NCI-H187 treated with DMSO at 0.1 percent for 48 hours (cell line): ENCODE measurements at regions not wholly inside any gene's neighbourhood (a gene's known extent, or its start where the extent isn't known, plus 50 kb on each side); places are given as distances from the start of the nearest gene placed in this dataset.

Experiments
- DNase-seq: peaks from one replicate; lab custom pipeline; 2025; lab: John Stamatoyannopoulos, UW

DNA sequence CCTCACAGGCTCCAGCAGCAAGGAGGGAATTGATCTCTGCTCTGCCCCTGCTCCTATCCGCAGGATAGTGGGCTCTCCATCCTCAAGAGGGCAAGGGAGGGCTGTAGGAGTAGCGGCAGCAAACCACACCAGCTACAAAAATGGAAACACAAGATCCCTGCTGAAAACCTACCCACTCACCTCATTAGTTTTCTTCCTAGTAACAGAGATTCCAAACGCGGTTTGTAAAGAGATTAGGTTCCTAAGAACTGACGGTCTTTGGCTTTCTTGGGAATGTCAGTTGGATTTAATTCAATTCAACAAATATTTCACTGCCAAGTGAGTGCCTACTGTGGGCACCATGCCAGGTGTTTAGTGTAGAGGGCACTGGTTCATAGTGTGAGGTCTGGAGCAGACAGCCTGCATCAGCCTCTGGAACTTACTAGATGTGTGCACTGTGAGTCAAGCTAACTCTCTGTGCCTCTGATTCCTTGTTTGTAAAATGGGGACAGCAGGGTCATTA, 84.7 kb downstream of the MRPL46 start:
- DNase-seq, result no peak

DNA sequence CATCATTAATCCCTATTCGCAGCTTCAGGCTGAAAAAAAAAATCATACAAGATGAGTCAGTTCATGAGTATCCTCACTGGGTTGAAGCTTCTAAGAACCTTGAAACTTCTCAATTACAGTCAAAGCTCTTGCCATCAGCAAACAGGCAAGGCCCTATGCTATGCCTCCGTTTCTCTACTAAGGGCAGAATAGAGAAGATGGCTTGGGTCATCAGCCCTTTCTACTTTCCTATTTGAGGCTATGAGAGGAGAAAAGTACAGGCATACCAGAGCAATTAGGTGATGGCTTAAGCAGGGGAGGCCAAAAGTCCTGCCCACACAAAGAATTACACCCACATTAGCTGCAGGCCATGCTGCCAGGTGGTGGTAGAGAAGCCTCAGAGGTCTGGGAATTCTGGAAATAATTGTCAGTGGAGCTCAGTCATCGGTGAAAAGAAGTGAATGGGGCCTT, 89.0 kb downstream of the MRPL46 start:
- no peak for DNase-seq

DNA sequence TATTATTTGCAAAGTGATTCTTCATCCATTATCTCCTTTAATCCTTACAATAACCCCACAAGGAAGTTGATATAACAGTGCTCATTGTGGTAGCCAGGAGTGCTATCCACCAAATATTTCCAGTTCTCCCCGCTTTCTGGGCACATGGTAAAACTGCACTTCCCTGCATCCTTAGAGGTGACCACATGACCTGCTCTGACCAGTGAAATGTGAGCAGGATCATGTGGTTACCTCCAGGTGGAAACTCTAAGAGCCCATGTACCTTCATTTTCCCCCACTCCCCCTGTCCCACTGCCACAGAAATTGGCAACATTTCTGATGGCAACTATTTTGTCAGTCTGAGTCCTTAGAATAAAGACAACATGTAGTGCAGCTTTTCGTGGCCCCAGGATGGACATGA, 89.7 kb downstream of the MRPL46 start:
- no peak for DNase-seq

DNA sequence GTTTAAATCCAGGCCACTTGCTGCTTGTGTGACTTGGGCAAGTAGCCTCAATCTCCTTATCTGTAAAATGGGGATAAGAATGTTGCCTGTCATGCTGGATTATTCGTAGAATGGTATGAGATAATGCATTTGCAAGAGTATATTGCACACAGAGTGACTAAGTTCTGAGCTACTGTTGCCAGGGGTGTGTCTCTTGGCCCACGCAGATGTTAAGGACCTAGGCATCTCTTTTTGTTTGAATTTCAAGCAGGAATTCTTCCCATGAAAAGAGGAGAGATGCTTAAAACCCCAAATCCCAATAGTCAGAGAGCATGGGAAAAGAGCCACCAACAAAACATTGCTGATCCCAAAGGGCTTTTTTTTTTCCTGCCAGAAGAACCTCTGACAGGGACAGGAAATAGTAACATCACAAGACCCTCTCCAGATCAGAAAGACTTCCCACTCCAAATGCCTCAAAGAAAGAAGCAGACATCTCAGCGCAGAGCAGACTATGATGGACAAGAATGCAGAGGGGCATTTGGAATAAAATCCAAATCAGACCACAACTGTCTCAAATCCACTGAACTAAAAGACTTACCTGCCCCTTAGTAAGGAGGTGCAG, 90.5 kb downstream of the MRPL46 start:
- DNase-seq, result no peak

DNA sequence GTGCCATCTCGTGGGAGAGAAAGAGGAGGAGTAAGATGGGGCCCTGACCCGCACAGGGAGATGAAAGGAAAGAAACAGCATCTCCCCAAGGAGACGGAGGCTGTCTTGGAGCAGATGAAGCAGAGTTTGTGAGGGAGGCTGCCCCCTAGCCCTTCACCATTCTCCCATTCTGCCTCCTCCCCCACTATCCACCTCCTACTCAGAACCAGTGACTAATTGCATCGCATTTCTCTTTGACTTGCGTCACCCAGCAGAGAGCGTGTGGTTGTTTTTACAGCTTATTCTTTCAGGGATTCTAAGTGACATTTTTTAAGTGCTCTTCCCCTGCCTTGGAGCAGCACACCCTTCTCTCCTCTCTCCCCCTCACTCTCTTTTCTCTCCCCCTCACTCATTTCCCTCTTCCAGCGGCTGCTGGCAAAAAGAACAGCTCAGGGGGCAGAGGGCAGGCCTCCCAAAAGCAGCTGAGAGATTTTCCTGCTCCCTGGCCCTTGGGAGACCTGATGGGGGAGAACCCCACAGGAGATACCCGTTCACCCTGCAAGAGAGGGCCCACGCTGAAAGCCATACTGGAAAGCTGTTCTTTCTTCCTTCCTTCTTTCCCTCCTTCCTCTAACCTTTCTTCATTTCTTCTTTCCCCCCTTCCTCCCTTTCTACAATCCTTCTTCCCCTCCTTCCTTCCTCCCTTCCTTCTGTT, 91.8 kb downstream of the MRPL46 start:
- no peak for DNase-seq

DNA sequence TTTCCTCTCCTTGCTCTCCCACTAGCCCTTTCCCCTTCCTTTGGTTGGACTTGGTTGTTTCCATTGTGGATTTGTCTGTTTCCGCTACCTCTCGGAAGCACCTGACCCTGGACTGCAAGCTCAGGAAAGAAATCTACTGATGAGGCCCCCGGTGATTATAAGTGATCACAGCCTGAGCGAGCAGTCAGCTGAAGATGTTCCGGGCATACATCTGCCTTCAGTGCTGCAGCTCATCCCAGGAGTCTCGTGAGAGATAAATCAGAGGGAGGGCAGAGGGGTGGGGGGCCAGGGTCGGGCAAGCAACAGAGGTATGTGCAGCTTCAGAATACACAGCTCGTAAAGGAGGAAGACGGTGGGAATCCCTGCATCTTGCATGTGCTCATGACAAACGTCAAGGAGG, 102.1 kb downstream of the MRPL46 start:
- no peak for DNase-seq

DNA sequence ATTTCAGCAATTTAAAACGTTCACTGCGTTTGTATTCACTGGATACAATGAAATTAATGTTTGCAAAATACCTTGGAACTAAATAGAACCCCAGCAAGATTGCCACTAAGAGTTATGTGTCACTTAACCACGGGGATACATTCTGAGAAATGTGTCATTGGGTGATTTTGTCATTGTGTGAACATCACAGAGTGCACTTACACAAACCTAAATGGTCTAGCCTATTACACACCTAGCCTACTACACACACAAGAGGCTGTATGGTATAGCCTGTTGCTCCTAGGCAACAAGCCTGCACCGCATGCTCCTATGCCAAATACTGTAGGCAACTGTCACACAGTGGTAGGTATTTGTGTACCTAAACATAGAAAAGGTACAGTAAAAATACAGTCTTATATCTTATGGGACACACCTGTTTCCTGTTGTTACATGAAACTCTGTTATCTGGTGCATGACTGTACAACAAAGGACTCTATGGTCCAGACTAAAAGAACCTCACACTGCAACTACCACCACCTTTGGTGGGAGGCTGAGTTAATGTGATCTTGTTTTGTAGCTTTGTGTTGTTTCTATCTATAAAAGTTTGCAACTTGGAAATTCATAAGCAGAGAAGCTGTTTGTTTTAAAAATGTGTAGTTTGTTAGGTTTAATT, 92.2 kb upstream of the NTRK3 start:
- DNase-seq, result no peak

DNA sequence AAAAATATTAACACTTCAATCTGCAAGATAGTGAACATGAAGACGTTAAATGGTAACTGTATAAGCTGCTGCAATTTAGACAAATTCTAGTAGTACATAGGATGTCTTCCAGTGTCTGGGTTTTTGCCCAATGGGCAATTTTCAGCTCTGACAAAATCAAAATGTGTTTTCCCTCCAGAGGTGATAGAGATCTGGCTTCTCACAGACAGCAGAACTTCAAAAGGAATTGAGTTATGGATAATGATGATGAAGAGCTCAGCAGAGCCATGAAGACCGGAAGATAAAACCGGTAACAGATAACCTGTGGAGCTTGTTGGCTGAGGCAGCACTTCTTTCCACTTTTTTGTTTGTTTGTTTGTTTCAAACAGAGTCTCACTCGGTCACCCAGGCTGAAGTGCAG, 89.4 kb upstream of the NTRK3 start:
- no peak for DNase-seq

DNA sequence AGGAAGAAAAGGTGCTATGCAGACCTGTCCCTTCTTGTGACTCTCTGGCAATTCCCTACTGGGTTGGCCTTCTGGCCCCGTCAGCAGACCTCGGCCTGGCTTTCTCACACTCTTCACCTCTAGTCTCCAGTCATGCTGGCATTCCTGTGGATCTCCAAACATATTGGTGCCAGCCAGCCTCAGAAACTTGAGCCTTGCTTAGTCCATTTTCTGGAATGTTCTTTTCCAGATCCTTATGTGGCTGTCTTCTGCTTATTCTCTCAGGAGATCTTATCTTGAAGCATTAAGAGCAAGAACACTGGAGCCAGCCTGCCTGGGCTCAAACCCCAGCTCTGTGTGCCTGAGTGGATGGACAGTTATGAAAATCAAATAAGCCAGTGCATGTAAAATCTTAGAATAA, 88.2 kb upstream of the NTRK3 start:
- DNase-seq, result no peak

DNA sequence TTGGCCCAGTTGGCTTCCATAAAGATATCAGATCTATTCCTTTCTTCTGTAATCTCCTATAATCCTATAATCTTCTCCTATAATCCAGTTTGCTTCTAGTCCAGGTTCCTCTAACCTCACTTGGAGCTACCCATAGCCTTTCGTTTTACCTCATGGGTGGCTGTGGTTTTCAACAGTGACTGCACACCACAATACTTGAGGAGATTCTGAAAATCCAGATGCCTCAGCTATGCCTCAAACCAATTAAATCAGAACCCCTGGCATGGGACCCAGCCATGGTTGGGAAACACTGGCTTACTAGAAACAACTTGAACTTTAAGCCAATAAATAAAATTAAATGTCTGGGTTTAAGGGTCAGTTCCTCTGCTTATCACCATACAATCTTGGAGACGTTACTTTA, 86.1 kb upstream of the NTRK3 start:
- DNase-seq, result no peak

DNA sequence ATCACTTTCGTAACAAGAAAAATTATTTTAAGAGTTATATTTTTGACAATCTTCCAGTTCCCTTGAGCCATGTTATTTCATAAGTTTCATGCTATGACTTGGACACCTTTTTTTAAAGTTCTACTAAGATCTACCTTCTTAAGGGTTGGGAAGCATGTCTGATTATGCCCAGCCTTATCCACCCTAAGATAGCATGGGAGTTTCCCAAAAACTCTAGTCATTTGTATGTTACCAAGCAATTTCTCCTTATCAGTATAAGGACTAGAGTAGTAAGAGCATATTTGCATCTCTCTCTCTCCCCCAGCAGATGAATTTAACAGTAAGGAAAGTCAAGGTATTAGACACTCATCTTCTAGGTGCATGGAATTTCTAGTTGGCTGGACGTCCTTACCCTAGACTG, 85.1 kb upstream of the NTRK3 start:
- no peak for DNase-seq

DNA sequence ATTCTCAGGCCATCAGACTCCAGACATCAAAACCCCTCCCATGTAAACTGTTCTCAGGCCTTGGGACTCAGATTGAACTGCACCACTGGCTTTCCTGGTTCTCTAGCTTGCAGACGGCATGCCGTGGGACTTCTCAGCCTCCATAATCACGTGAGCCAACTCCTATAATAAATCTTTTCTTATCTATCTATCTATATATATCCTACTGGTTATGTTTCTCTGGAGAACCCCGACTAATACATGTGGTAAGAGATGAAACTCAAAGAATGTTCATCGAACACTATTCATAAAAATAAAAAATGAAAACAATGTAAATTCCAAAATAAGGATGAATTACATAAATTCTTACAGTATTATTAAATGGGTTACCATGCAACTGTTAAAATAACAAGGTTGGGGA, 84.5 kb upstream of the NTRK3 start:
- DNase-seq, result no peak

DNA sequence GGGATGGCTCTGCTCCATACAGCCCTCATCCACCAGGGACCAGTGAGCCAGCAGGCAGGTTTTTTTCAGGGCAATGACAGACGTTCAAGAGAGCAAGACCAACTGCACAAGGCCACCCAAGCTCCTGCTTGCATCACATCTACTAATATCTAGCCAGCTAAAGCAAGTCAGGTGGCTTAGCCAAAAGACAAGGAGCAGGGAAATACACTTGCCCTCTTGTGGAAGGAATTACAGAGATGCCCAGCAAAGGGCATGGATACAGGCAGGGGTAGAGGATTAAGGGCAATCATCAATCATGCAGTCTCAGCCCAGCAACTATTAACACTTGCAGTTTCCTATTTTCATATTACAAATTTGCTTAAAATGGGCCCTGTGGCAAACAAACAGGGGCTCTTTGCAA, 81.5 kb upstream of the NTRK3 start:
- DNase-seq, result no peak

DNA sequence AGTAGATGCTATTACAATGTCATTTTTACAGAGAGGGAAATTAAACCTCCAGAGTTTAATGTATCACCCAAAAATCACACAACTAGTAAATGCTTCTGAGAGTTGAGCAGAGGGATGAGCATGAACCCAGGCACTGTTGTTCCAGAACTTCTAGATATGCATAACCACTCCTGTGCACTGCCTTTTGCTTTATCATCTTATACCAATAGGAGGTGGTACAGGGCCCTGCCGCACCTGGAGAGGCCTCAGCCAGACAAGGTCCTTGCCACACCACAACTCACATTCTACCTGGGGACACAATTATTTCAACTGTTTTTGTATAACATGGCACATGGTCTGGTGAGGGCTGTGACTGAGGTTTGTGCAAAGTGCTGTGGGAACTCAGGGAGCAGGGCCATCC, 78.5 kb upstream of the NTRK3 start:
- no peak for DNase-seq

DNA sequence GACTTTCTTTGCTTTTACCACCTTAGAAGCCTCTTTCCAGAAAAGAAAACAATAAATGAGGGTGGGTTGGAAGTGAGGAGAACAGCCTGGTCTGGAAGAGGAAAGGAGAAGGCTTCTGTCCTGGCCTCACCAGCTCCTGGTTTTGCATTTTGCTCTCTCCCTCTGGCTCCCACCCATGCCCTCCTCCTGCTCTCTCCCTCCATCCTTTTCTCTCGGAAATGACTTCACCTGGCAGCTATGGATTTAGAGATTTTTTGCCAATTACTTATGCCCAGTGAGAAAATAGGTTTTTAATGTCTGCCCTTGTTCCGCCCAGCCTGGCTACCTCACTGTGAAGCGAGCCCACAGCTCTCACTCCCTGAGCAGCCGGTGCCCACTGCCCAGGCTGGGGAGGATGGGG, 77.9 kb upstream of the NTRK3 start:
- no peak for DNase-seq

DNA sequence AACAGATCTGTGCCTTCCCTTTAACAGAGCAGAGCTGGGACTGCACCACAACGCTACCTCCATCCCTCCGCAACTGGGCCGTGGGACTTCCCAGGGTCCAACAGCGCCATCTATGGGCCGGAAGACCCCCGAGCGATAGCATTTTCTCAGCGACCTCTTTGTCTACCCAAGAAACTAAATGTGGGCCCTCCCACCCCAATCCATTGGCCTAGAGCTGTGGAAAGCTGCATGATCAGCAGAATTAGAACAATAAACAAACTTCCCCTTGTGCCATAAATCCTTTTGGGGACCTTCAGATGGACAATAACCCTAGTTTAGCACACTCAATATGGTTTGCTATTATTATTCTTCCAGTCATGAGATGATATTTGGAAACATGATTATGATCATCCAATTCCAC, 74.8 kb upstream of the NTRK3 start:
- DNase-seq, result no peak

DNA sequence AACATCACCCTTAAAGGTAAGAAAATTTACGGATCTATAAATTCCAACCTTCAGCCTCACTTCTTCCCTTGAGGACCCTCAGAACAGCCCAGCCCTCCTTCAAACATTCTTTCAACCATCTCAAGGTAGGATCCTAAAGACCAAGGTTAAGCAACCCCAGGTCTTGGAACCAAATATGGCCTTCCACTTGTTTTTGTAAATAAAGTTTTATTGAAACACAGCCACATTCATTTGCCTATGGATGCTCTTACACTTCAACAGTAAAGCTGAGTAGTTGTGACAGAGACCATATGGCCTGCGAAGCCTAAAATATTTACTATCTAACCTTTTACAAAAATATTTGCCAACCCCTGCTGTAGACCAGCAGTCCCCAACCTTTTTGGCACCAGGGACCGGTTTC, 70.4 kb upstream of the NTRK3 start:
- DNase-seq, result no peak

DNA sequence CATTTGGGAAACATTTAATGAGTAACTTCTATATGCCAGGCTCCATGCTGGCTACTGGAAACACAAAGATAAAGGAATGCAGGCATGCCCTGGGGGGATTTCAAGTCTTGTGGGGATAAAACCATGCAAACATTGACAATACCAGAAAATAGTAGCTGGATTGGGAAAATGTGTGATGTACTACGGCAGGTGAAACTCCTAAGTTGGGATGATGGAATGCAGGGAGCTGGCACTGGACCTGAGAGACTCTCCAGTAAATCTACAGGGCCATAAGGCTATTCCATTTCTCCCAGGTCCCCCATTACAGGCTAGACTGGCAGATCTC, 68.2 kb upstream of the NTRK3 start:
- DNase-seq, result no peak

DNA sequence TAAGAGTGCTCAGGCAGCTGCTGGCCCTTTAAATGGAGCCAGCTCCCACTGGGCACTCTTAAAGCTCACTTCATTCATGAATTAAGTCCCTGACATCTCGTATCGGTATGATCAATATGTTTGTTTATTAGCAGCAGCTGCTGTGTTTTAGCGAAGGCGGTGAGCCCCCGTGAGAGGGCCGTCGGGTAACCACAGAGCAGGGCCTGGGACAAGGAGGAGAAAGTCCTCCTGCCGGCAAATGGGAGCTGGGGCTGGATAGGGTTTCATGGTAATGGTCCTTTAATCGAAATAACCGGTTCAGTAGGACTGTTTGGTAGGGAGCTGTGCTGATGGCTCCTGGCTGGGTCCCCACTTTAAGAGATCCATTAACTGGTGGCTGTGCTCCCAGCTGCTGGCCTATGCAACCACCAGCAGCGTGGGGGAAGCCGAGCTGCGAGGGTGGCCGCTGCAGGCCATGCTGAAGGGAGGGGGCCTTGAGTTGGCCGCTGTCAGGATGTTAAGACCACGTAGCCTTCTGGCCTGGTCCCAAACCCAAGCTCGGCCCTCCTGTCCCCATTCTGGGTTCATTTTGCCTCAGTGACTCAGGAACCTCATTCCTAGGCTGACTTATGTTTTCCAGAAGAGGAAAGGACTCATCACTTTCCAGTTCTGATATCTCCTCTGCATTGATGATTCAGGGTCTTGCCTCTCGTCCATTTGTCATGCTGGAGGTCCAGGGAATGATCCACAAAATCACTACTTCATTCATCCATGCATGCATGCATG, 67.6 kb upstream of the NTRK3 start:
- no peak for DNase-seq

DNA sequence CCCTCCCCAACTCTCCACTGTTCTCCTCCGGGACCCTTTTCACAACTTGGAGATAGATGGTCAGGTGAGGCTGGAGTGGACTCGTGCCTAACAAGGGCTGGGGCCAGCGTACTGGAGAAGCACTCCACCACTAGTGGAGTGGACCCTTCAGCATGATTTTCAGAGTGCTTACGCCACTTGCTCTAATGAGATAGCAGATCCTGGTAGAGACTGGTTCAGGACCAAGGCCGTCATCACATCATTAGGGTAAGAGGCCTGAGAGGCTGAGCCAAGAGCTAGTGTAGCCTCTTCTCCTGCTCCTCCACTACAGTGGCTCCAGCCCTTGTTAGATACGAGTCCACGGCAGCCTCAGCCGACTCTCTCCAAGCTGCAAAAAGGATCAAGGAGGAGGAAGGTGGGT, 66.9 kb upstream of the NTRK3 start:
- DNase-seq, result no peak

DNA sequence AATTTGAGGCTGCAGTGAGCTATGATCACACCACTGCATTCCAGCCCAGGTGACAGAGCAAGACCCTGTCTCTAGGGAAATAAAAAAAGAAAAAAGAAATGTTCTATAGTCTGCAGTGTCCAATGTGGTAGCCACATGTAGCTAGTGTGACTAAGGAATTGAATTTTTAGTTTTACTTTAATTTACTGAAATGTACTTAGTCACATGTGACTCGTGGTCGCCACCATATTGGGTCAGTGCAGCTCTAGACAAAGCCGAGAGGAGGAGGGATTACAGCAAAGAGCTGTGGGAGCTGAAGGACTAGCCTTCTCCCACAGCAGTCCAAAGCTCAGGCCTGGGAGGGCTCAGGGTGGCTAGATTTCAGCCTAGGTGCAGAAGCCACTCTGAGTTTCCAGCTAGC, 65.9 kb upstream of the NTRK3 start:
- no peak for DNase-seq

DNA sequence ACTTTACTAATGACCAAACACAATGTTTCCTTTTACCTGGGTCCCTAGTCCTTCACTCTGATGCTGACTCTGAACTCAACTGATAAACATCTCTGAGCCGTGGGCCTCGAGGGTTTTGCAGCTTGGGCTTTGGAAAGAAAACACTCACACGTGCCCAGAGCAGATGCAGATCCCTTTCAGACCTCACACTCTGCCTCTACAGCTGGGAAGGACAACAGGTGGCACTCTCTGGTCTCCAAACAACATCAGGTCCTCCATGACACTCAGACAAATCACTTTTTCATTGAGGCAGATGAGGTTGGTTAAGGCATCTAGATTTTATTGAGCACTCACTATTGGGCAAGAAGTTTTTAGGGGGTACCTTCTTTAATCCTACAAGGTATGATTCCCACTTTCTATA, 64.7 kb upstream of the NTRK3 start:
- no peak for DNase-seq

DNA sequence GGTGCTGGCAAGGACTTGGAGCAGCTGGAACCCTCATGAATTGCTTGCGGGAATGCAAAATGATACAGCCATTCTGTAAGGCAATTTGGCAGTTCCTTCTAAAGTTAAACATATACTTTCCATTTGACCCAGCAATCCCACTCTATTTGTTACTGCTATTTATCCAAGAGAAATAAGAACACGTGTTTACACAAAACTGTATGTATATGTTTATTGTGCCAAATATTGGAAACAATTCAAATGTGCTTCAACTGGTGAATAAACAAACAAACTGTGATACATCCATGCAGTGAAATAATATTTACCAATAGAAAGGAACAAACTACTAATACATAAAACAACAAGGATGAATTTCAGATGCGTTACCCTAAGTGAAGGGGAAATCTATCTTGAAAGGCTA, 60.0 kb upstream of the NTRK3 start:
- no peak for DNase-seq
